ENCODE measurements at regions not wholly inside any gene's neighbourhood (a gene's known extent, or its start where the extent isn't known, plus 50 kb on each side); places are given as distances from the start of the nearest gene placed in this dataset.

DNA sequence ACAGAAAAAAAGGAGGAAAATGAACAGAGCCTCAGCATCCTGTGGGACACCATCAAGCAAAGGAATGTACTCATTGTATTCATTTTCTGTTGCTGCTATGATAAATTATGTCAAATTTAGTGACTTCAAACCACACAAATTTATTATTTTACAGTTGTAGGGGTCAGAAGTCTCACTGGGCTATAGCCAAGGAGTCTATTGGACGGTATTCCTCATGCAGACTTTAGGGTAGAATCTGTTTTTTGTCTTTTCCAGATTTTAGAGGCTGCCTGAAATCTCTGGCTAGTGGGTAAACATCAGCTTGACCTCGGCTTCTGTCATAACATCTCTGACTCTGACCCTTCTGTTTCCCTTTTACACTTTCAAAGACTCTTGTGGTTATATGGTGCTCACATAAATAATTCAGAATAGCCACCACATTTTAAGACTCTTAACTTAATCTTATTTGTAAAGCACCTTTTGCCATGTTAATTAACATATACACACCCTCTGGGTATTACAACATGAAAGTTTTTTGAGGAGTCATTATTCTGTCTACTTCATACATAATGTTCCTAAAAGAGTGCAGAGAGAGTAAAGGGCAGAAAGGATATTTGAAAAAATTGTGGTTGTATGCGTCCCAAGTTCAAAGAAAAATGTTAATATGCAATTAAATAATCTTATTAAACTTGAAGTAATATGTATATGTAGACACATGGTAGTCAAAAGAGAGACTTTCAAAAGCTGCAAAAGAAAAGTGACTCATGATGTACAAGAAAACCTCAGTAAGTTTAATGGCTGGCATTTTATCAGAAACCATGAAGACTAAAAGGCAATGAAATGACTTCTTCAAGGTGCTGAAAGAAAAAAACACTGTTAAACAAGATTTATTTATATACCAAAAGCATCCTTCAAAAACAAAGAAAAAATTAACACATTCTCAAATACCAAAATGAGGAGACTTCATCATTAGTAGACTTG lies 70.8 kb upstream of the MEOX2 start:
- DNase-seq (ENCODE audit: low spot score), result no peak

DNA sequence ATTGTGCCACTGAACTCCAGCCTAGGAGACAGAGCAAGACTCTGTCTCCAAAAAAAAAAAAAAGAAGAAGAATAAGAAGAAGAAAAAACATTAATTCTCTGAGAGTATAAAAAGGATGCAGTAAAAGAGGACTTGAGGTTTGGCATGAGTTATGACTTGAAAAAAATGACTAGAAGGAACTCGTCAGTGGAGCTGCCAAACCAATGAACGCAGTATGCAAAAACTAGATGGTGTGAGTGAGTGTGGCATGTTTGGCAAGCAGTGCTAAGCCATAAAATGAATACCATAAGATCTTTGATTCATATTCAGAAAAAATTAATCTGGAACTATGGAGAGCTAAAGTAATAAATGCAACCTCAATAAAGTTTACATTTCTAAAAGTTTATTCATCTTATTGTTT lies 68.6 kb upstream of the MEOX2 start:
- no peak for DNase-seq (ENCODE audit: low spot score)

- DNase-seq (ENCODE audit: low spot score), result no peak
These were observed 67.5 kb upstream of the MEOX2 start for GRCh38 chr7:15753887-15754579.

DNA sequence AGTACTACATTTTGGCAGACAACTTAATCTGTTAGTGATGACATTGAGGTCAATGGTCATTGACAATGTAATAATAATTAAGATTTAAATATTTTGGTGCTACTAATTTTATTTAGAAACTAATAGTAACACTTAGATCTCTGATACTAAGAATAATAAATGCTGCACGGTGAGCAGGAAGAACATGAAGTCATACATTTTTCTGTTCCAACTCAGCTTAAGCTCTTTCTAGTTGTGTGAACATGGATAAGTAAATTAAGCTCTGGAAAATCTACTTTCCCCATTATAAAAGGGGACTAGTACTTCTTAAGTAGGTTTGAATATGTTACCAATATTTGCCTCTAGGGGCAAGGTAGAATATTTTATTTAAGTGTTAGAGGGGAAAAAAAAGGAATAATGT lies 65.9 kb upstream of the MEOX2 start:
- DNase-seq (ENCODE audit: low spot score), result no peak

- DNase-seq (ENCODE audit: low spot score), result no peak
These were observed 64.8 kb upstream of the MEOX2 start for GRCh38 chr7:15751191-15751701.

GRCh38 chr7:15750727-15751126 lies 64.2 kb upstream of the MEOX2 start:
- no peak for DNase-seq (ENCODE audit: low spot score)

DNA sequence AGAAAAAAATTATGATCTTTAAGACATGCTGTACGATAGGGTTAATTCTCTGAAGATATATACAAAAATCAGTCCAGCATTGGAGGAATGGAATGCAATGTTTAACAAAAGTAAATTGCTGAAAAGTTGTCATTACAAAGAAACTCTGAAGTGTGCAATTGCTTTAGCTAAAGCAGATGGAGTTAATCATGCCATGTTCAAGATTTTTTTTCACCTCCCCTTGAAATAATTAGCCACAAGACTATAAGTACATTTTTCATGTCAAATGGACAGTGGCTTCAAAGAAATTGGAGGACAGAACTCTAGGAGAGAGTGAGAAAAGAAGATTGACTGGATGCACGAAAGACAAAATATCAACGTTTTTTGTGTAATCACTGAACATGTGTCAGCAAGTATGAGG lies 63.1 kb upstream of the MEOX2 start:
- DNase-seq (ENCODE audit: low spot score), result no peak

DNA sequence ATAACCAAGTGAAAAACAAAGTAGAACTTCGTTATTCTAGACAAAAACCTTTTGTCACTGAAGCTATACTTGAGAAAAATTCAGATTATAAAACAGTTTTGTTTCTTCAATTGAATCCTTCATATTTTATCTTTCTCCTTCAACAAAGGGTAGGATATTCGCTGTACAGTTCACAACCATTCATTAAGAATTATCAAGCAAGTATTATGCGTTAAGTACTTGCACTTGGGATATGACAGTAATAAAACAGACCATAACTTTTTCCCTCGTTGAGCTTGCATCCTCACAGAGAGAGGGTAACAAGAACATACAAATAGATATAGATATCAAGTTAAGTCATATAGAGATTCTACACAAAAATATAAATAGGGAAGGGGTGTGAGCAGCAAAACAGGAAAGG lies 61.2 kb upstream of the MEOX2 start:
- no peak for DNase-seq (ENCODE audit: low spot score)

DNA sequence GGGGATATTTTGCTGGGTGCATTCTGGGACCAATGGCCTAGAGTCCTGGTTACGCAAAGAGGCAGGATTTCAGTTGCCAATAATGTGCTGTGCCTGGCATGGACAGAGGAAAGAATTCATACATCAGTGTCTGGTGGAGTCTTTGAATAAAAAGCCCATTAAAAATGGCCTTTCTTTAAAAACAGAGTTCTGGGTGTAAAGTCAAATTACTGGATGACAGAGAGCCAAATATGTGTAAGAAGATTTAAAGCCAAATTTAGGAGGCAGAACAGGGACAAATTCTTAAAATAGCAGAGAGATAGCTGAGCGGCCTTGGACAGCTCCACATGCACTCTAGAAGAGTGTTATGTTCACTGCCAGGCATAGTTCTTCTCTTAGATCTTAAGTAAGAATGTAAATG lies 60.8 kb upstream of the MEOX2 start:
- DNase-seq (ENCODE audit: low spot score), result no peak

- no peak for DNase-seq (ENCODE audit: low spot score)
These were observed 57.5 kb upstream of the MEOX2 start for GRCh38 chr7:15743926-15744480.

DNA sequence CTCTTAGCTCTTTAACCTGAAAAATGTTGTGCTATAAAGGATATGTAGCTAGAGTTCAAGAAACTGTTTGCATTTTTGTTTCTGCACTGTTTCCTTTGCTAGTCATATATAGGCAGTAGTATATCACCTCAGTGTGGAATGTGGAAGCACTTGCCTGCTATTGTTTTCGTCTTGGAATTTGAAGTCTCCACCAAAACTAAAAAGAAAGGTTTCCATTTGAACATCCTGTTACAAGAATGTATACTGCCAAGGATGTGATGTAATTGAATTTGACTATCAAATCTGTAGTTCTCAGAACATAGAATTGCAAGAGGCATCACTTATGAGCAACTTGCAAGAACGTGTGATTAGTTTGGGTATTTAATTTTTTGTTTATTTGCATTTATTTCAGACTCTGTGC lies 51.1 kb upstream of the MEOX2 start:
- DNase-seq (ENCODE audit: low spot score), result no peak
